CD4-positive, alpha-beta memory T cell (primary cell): ENCODE measurements at regions not wholly inside any gene's neighbourhood (a gene's known extent, or its start where the extent isn't known, plus 50 kb on each side); places are given as distances from the start of the nearest gene placed in this dataset.

ENCODE experiments used
- CTCF ChIA-PET: fragments of 350-600 bp; sonication (Branson Sonifier 250); formaldehyde crosslinking; loops from one replicate; lab custom pipeline; 2021; ENCODE audit warnings: inconsistent platforms; ENCODE audit not compliant: partially characterized antibody; lab: Charles Lee
- POLR2A ChIA-PET: fragments of 350-600 bp; sonication (Branson Sonifier 250); formaldehyde crosslinking; loops from one replicate; lab custom pipeline; 2021; ENCODE audit not compliant: partially characterized antibody; lab: Charles Lee
- DNase-seq, 5 donors: peaks; one replicate each; pipeline versions ENCODE4 v3.0.0 to v3.0.0-alpha.2; 2020 to 2022; ENCODE audit warnings: mixed read lengths in 1 of 5
- H3K27ac ChIP-seq: one replicate; pipeline ENCODE4 v1.7.0; 2013; ENCODE audit warnings: low read depth, low read length
- H3K27me3 ChIP-seq: 2 replicates; pipeline ENCODE4 v1.7.0; 2013; ENCODE audit warnings: mild to moderate bottlenecking, low read length, moderate library complexity; ENCODE audit not compliant: insufficient read depth
- H3K36me3 ChIP-seq: 2 replicates; pipeline ENCODE4 v1.7.0; 2013; ENCODE audit warnings: mild to moderate bottlenecking, low read length, moderate library complexity; ENCODE audit not compliant: insufficient read depth
- H3K4me1 ChIP-seq: 2 replicates; pipeline ENCODE4 v1.7.0; 2013; ENCODE audit warnings: mild to moderate bottlenecking, low read length, moderate library complexity; ENCODE audit not compliant: insufficient read depth
- H3K4me3 ChIP-seq, 2 donors: one replicate each; pipeline ENCODE4 v1.7.0; 2013; ENCODE audit warnings: low read length in 2 of 2, mild to moderate bottlenecking in 1 of 2
- H3K9me3 ChIP-seq, 2 donors: one replicate each; pipeline ENCODE4 v1.7.0; 2013; ENCODE audit warnings: low read length in 2 of 2, control low read depth in 1 of 2; ENCODE audit not compliant: control insufficient read depth in 1 of 2
- H3K27ac Mint-ChIP-seq, 7 donors: one replicate each; pipeline ENCODE4 v1.8.0; 2020 to 2021; ENCODE audit warnings: mixed read lengths in 7 of 7, mild to moderate bottlenecking in 6 of 7, inconsistent platforms in 3 of 7, moderate library complexity in 3 of 7
- H3K27me3 Mint-ChIP-seq, 2 donors: one replicate each; pipeline ENCODE4 v1.8.0; 2020 to 2021; ENCODE audit warnings: mixed read lengths in 2 of 2
- H3K36me3 Mint-ChIP-seq, 2 donors: one replicate each; pipeline ENCODE4 v1.8.0; 2020 to 2021; ENCODE audit warnings: mixed read lengths in 2 of 2, inconsistent platforms in 1 of 2, mild to moderate bottlenecking in 1 of 2
- H3K4me1 Mint-ChIP-seq, 4 donors: one replicate each; pipeline ENCODE4 v1.8.0; 2020 to 2021; ENCODE audit warnings: mixed read lengths in 4 of 4, mild to moderate bottlenecking in 1 of 4
- H3K4me3 Mint-ChIP-seq, 8 donors: one replicate each; pipeline ENCODE4 v1.8.0; 2020 to 2021; ENCODE audit warnings: mixed read lengths in 8 of 8, mild to moderate bottlenecking in 7 of 8, moderate library complexity in 6 of 8, inconsistent platforms in 3 of 8
- H3K9me3 Mint-ChIP-seq, 8 donors: one replicate each; pipeline ENCODE4 v1.8.0; 2020 to 2021; ENCODE audit warnings: mixed read lengths in 8 of 8, mild to moderate bottlenecking in 5 of 8, inconsistent platforms in 3 of 8, moderate library complexity in 1 of 8
- intact Hi-C: fragments of 100-400 bp; cut with micrococcal nuclease; formaldehyde crosslinking; loops from one replicate; pipeline ENCODE4 v1.15.1; 2023

- no peaks in the 10 kb centered on the region for H3K27me3 ChIP-seq
- H3K27ac ChIP-seq = no peak overlapping the region
- ChIA-PET CTCF (no interaction called here), POLR2A (no interaction called here)
- no peaks in the 10 kb centered on the region for H3K36me3 Mint-ChIP-seq
- no peaks in the 10 kb centered on the region for H3K27me3 Mint-ChIP-seq
- H3K9me3 Mint-ChIP-seq = no peaks in the 10 kb centered on the region
- no peaks in the 10 kb centered on the region for H3K9me3 ChIP-seq
- peaks cover 0 to 2% (median 0%) of the 10 kb centered on the region in 4 donors for H3K4me1 Mint-ChIP-seq
- H3K4me1 ChIP-seq = no peaks in the 10 kb centered on the region
- no peak for DNase-seq
- no peak overlapping the region for H3K4me3 ChIP-seq
- H3K27ac Mint-ChIP-seq = no peak overlapping the region
- intact Hi-C loops = no loop called here
- no peak overlapping the region for H3K4me3 Mint-ChIP-seq
- no peaks in the 10 kb centered on the region for H3K36me3 ChIP-seq
Measured at GRCh38 chr1:58844176-58844575, 60.3 kb upstream of the JUN start.

GRCh38 chr1:58845942-58846341 is 62.1 kb upstream of the JUN start:
- H3K27me3 ChIP-seq = no peaks in the 10 kb centered on the region
- no peaks in the 10 kb centered on the region for H3K9me3 ChIP-seq
- Mint-ChIP-seq H3K27me3 (no peaks in the 10 kb centered on the region), H3K4me1 (peaks cover 0 to 2% (median 0%) of the 10 kb centered on the region in 4 donors), H3K4me3 (no peak overlapping the region), H3K36me3 (no peaks in the 10 kb centered on the region), H3K27ac (no peak overlapping the region), H3K9me3 (no peaks in the 10 kb centered on the region)
- ChIA-PET POLR2A (no interaction called here), CTCF (no interaction called here)
- no peaks in the 10 kb centered on the region for H3K36me3 ChIP-seq
- no peak overlapping the region for H3K4me3 ChIP-seq
- no peak for DNase-seq
- intact Hi-C loops = no loop called here
- no peak overlapping the region for H3K27ac ChIP-seq
- H3K4me1 ChIP-seq = no peaks in the 10 kb centered on the region

GRCh38 chr1:58848818-58849411 is 65.1 kb upstream of the JUN start:
- POLR2A ChIA-PET = no interaction called here
- intact Hi-C loops = no loop called here
- H3K4me3 ChIP-seq = no peak overlapping the region
- no peaks in the 10 kb centered on the region for H3K36me3 Mint-ChIP-seq
- no peaks in the 10 kb centered on the region for H3K4me1 Mint-ChIP-seq
- DNase-seq = no peak
- H3K9me3 ChIP-seq = no peaks in the 10 kb centered on the region
- H3K4me1 ChIP-seq = no peaks in the 10 kb centered on the region
- no peaks in the 10 kb centered on the region for H3K27me3 Mint-ChIP-seq
- no peaks in the 10 kb centered on the region for H3K9me3 Mint-ChIP-seq
- no peak overlapping the region for H3K27ac Mint-ChIP-seq
- no peaks in the 10 kb centered on the region for H3K27me3 ChIP-seq
- no peak overlapping the region for H3K4me3 Mint-ChIP-seq
- no peak overlapping the region for H3K27ac ChIP-seq
- CTCF ChIA-PET = interaction anchor here (0.9 kb wide), 1 partner anchor 9 kb away, joined by 3 read pairs; no protein-coding TSS in a partner anchor
- no peaks in the 10 kb centered on the region for H3K36me3 ChIP-seq

GRCh38 chr1:58849551-58849950 is 65.7 kb upstream of the JUN start:
- Mint-ChIP-seq H3K27me3 (no peaks in the 10 kb centered on the region), H3K4me3 (no peak overlapping the region), H3K27ac (no peak overlapping the region), H3K4me1 (peaks cover 0 to 3% (median 0%) of the 10 kb centered on the region in 4 donors), H3K36me3 (no peaks in the 10 kb centered on the region), H3K9me3 (no peaks in the 10 kb centered on the region)
- H3K27ac ChIP-seq = no peak overlapping the region
- ChIA-PET POLR2A (no interaction called here), CTCF (no interaction called here)
- intact Hi-C loops = no loop called here
- DNase-seq = no peak
- H3K36me3 ChIP-seq = no peaks in the 10 kb centered on the region
- no peaks in the 10 kb centered on the region for H3K9me3 ChIP-seq
- no peaks in the 10 kb centered on the region for H3K27me3 ChIP-seq
- no peak overlapping the region for H3K4me3 ChIP-seq
- peaks cover 4% of the 10 kb centered on the region for H3K4me1 ChIP-seq

- H3K9me3 ChIP-seq = no peaks in the 10 kb centered on the region
- H3K27me3 ChIP-seq = no peaks in the 10 kb centered on the region
- peaks cover 8% of the 10 kb centered on the region for H3K4me1 ChIP-seq
- H3K36me3 ChIP-seq = no peaks in the 10 kb centered on the region
- CTCF ChIA-PET = interaction anchor here (0.6 to 0.8 kb wide), 2 partner anchors 8 to 195 kb away, joined by 3 read pairs; no protein-coding TSS in a partner anchor
- no peak overlapping the region for H3K27ac ChIP-seq
- no peak for DNase-seq
- no peaks in the 10 kb centered on the region for H3K27me3 Mint-ChIP-seq
- no peak overlapping the region for H3K4me3 ChIP-seq
- H3K36me3 Mint-ChIP-seq = no peaks in the 10 kb centered on the region
- H3K4me1 Mint-ChIP-seq = peaks cover 0 to 10% (median 0%) of the 10 kb centered on the region in 4 donors
- H3K27ac Mint-ChIP-seq = no peak overlapping the region
- no peaks in the 10 kb centered on the region for H3K9me3 Mint-ChIP-seq
- POLR2A ChIA-PET = interaction anchor here (0.6 to 1.0 kb wide), 3 partner anchors 52 to 220 kb away, joined by 3 read pairs; no protein-coding TSS in a partner anchor
- no peak overlapping the region for H3K4me3 Mint-ChIP-seq
- intact Hi-C loops = no loop called here
Measured at GRCh38 chr1:58850636-58851035, 66.8 kb upstream of the JUN start.

GRCh38 chr1:58852731-58853485 is 69.1 kb upstream of the JUN start:
- no peaks in the 10 kb centered on the region for H3K36me3 ChIP-seq
- H3K36me3 Mint-ChIP-seq = no peaks in the 10 kb centered on the region
- peaks cover 15% of the 10 kb centered on the region for H3K4me1 ChIP-seq
- H3K4me3 ChIP-seq = no peak overlapping the region
- H3K9me3 ChIP-seq = no peaks in the 10 kb centered on the region
- ChIA-PET POLR2A (no interaction called here), CTCF (interaction anchor here (1.1 to 1.4 kb wide), 2 partner anchors 12 to 17 kb away, joined by 3 to 5 read pairs; no protein-coding TSS in a partner anchor)
- no peak overlapping the region for H3K4me3 Mint-ChIP-seq
- intact Hi-C loops = no loop called here
- H3K4me1 Mint-ChIP-seq = peaks cover 5 to 19% (median 8%) of the 10 kb centered on the region in 4 donors
- no peaks in the 10 kb centered on the region for H3K9me3 Mint-ChIP-seq
- no peak for DNase-seq
- H3K27me3 Mint-ChIP-seq = no peaks in the 10 kb centered on the region
- no peaks in the 10 kb centered on the region for H3K27me3 ChIP-seq
- no peak overlapping the region for H3K27ac Mint-ChIP-seq
- no peak overlapping the region for H3K27ac ChIP-seq

GRCh38 chr1:58854576-58854975 is 70.7 kb upstream of the JUN start:
- no peak for DNase-seq
- Mint-ChIP-seq H3K4me1 (peaks cover 15 to 31% (median 18%) of the 10 kb centered on the region in 4 donors), H3K9me3 (no peaks in the 10 kb centered on the region), H3K36me3 (no peaks in the 10 kb centered on the region), H3K27ac (peak overlapping the region in 5 of 7 donors; percentile 33 to 77 (median 64)), H3K27me3 (no peaks in the 10 kb centered on the region), H3K4me3 (no peak overlapping the region)
- Histone ChIP-seq H3K36me3 (no peaks in the 10 kb centered on the region), H3K9me3 (no peaks in the 10 kb centered on the region), H3K27me3 (no peaks in the 10 kb centered on the region), H3K4me1 (peaks cover 28% of the 10 kb centered on the region), H3K27ac (no peak overlapping the region), H3K4me3 (no peak overlapping the region)
- ChIA-PET CTCF (interaction anchor here (0.7 kb wide), 1 partner anchor 49 kb away, joined by 3 read pairs; no protein-coding TSS in a partner anchor), POLR2A (no interaction called here)
- intact Hi-C loops = no loop called here
